HL-60 (cell line): ENCODE measurements at regions not wholly inside any gene's neighbourhood (a gene's known extent, or its start where the extent isn't known, plus 50 kb on each side); places are given as distances from the start of the nearest gene placed in this dataset.
"Not testable (repeated sequence)": the region's sequence is repeated elsewhere in the genome, so short reads cannot be mapped to it uniquely, and the experiment has no call there.

Experiments
- DNase-seq, 2 experiments: peaks; one replicate each; pipeline ENCODE4 v3.0.0-alpha.2; 2010 to 2020; ENCODE audit warnings: low read depth in 1 of 2, low spot score in 1 of 2
- H3K27ac ChIP-seq: fragments of 250-450 bp; sonication (Bioruptor Pico); replicated peaks from 2 replicates; pipeline ENCODE4 v1.5.1; 2020; ENCODE audit warnings: mild to moderate bottlenecking, moderate library complexity
- H3K27me3 ChIP-seq: fragments of 250-450 bp; sonication (Bioruptor Pico); 2 replicates; pipeline ENCODE4 v1.5.1; 2021; ENCODE audit warnings: mild to moderate bottlenecking, moderate library complexity; ENCODE audit not compliant: insufficient read depth, poor library complexity, severe bottlenecking
- H3K4me3 ChIP-seq: replicated peaks from 2 replicates; pipeline ENCODE4 v1.5.1; 2011; ENCODE audit warnings: mild to moderate bottlenecking, control low read depth, low read length; ENCODE audit not compliant: insufficient read depth
- CTCF ChIP-seq: IDR thresholded peaks from one replicate; pipeline ENCODE4 v1.5.1; 2011; ENCODE audit warnings: low read length, control low read depth, inconsistent platforms; ENCODE audit not compliant: insufficient read depth
- GABPA ChIP-seq: IDR thresholded peaks from 2 replicates; pipeline ENCODE4 v1.6.1; 2012; ENCODE audit warnings: low read depth
- POLR2AphosphoS5 ChIP-seq: IDR thresholded peaks from 2 replicates; pipeline ENCODE4 v1.6.1; 2012; ENCODE audit warnings: low read depth
- SPI1 ChIP-seq: IDR thresholded peaks from 2 replicates; pipeline ENCODE4 v1.6.1; 2012; ENCODE audit warnings: low read depth, mild to moderate bottlenecking, borderline replicate concordance
- TF ChIP-seq, protein P1 (sequence below): IDR thresholded peaks from 2 replicates; pipeline ENCODE4 v1.6.1; 2012; ENCODE audit warnings: low read depth; ENCODE audit not compliant: insufficient replicate concordance

- TF ChIP-seq, protein P1, sequence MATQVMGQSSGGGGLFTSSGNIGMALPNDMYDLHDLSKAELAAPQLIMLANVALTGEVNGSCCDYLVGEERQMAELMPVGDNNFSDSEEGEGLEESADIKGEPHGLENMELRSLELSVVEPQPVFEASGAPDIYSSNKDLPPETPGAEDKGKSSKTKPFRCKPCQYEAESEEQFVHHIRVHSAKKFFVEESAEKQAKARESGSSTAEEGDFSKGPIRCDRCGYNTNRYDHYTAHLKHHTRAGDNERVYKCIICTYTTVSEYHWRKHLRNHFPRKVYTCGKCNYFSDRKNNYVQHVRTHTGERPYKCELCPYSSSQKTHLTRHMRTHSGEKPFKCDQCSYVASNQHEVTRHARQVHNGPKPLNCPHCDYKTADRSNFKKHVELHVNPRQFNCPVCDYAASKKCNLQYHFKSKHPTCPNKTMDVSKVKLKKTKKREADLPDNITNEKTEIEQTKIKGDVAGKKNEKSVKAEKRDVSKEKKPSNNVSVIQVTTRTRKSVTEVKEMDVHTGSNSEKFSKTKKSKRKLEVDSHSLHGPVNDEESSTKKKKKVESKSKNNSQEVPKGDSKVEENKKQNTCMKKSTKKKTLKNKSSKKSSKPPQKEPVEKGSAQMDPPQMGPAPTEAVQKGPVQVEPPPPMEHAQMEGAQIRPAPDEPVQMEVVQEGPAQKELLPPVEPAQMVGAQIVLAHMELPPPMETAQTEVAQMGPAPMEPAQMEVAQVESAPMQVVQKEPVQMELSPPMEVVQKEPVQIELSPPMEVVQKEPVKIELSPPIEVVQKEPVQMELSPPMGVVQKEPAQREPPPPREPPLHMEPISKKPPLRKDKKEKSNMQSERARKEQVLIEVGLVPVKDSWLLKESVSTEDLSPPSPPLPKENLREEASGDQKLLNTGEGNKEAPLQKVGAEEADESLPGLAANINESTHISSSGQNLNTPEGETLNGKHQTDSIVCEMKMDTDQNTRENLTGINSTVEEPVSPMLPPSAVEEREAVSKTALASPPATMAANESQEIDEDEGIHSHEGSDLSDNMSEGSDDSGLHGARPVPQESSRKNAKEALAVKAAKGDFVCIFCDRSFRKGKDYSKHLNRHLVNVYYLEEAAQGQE, result no peak
- TF ChIP-seq CTCF (no peak), POLR2AphosphoS5 (no peak), SPI1 (no peak), GABPA (no peak)
- no peak for DNase-seq
- H3K27ac ChIP-seq, result no peak overlapping the region
- H3K4me3 ChIP-seq, result no peak overlapping the region
- H3K27me3 ChIP-seq, result no peaks in the 10 kb centered on the region
Observed at GRCh38 chr5:123976379-123977033, 464.5 kb downstream of the CSNK1G3 start.

DNA sequence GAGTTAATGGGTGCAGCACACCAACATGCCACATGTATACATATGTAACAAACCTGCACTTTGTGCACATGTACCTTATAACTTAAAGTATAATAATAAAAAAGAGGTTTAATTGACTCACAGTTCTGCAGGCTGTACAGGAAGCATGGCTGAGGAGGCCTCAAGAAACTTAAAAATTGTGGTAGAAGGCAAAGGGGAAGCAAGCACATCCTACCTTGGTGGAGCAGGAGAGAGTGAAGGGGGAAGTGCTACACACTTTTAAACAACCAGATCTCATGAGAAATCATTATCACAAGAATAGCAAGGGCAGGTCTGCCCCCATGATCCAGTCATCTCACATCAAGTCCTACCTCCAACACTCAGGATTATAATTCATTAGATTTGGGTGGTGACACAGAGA is 463.5 kb downstream of the CSNK1G3 start:
- H3K27me3 ChIP-seq, result not testable (repeated sequence)
- DNase-seq, result peak in 1 of 2 experiments; percentile 1

GRCh38 chr5:123966781-123967180 is 454.8 kb downstream of the CSNK1G3 start:
- no peaks in the 10 kb centered on the region for H3K27me3 ChIP-seq
- no peak for TF ChIP-seq GABPA
- TF ChIP-seq POLR2AphosphoS5, result no peak
- TF ChIP-seq, protein P1, result no peak
- TF ChIP-seq SPI1, result no peak
- TF ChIP-seq CTCF, result no peak
- no peak overlapping the region for H3K27ac ChIP-seq
- no peak overlapping the region for H3K4me3 ChIP-seq
- DNase-seq, result no peak

More for the DNA sequence above, 463.5 kb downstream of the CSNK1G3 start:
- H3K27ac ChIP-seq, H3K4me3 ChIP-seq: not testable (repeated sequence)

DNA sequence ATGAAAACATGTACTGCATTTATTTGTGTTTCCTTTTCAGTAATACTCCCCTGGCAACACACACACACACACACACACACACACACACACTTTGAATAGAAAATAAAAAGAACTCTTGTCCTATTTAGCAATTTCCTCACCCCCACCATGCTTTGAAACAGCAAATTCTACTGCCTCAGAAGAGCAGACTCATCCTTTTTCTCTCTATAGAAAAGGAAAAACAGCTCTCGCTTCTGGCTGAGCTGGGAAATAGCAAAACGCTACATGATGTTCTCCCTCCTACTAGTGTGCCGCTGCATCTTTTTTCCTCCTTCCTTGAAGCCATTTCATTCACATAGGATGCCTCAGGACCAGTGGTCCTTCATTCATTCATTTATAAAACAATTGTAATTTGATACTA is 453.6 kb downstream of the CSNK1G3 start:
- TF ChIP-seq, protein P1, result no peak
- no peak for TF ChIP-seq GABPA
- no peak for TF ChIP-seq CTCF
- no peak for TF ChIP-seq POLR2AphosphoS5
- no peak for TF ChIP-seq SPI1
- no peaks in the 10 kb centered on the region for H3K27me3 ChIP-seq
- no peak overlapping the region for H3K27ac ChIP-seq
- no peak overlapping the region for H3K4me3 ChIP-seq
- no peak for DNase-seq
